Natural killer cell (primary cell): ENCODE measurements at regions not wholly inside any gene's neighbourhood (a gene's known extent, or its start where the extent isn't known, plus 50 kb on each side); places are given as distances from the start of the nearest gene placed in this dataset.

Experiments
- ATAC-seq, 3 donors: fragments of 150-1000 bp in 2 of 3; fragments of 200-7000 bp in 1 of 3; cut with Tn5 transposase; 1 replicate in 1 of 3; 2 replicates in 2 of 3; pipeline ENCODE4 v1.10.0; 2021; ENCODE audit warnings: mild to moderate bottlenecking in 2 of 3, moderate library complexity in 2 of 3
- DNase-seq, 2 donors: peaks; one replicate each; pipeline versions ENCODE4 v3.0.0 to v3.0.0-alpha.2; 2013 to 2021; ENCODE audit warnings: mixed read lengths in 1 of 2
- H3K27ac ChIP-seq: one replicate; pipeline ENCODE4 v1.5.1; 2013; ENCODE audit warnings: mild to moderate bottlenecking, low read length
- H3K27me3 ChIP-seq: one replicate; pipeline ENCODE4 v1.6.1; 2013; ENCODE audit warnings: low read length; ENCODE audit not compliant: control insufficient read depth, insufficient read depth
- H3K36me3 ChIP-seq: one replicate; pipeline ENCODE4 v1.6.1; 2013; ENCODE audit warnings: low read length; ENCODE audit not compliant: control insufficient read depth, insufficient read depth
- H3K4me1 ChIP-seq: one replicate; pipeline ENCODE4 v1.6.1; 2013; ENCODE audit warnings: low read length; ENCODE audit not compliant: control insufficient read depth, insufficient read depth
- H3K4me3 ChIP-seq: one replicate; pipeline ENCODE4 v1.5.1; 2013; ENCODE audit warnings: low read length
- H3K9me3 ChIP-seq: one replicate; pipeline ENCODE4 v1.6.1; 2013; ENCODE audit warnings: low read length; ENCODE audit not compliant: control insufficient read depth, insufficient read depth
- H3K27ac Mint-ChIP-seq, 2 donors: one replicate each; pipeline ENCODE4 v1.8.0; 2022; ENCODE audit warnings: mild to moderate bottlenecking in 2 of 2, mixed read lengths in 2 of 2, moderate library complexity in 1 of 2
- H3K27me3 Mint-ChIP-seq, 2 donors: one replicate each; pipeline ENCODE4 v1.8.0; 2022; ENCODE audit warnings: low read depth in 2 of 2, mixed read lengths in 2 of 2
- H3K36me3 Mint-ChIP-seq: one replicate; pipeline ENCODE4 v1.8.0; 2022; ENCODE audit warnings: mixed read lengths
- H3K4me1 Mint-ChIP-seq, 2 donors: one replicate each; pipeline ENCODE4 v1.8.0; 2022; ENCODE audit warnings: mixed read lengths in 2 of 2
- H3K4me3 Mint-ChIP-seq: one replicate; pipeline ENCODE4 v1.8.0; 2022; ENCODE audit warnings: mild to moderate bottlenecking, moderate library complexity, mixed read lengths
- H3K9me3 Mint-ChIP-seq, 2 donors: one replicate each; pipeline ENCODE4 v1.8.0; 2022; ENCODE audit warnings: mixed read lengths in 2 of 2
- CTCF ChIP-seq: fragments of 200-600 bp; IDR thresholded peaks from one replicate; pipeline ENCODE4 v1.8.0; 2022; ENCODE audit warnings: antibody characterized with exemption
- WGBS: methylation state at CpG from one replicate; pipeline ENCODE4 v1.1.7; 2013; ENCODE audit warnings: missing lambda C conversion rate; ENCODE audit not compliant: insufficient coverage; 5-methylcytosine and 5-hydroxymethylcytosine counted together
- intact Hi-C: fragments of 100-400 bp; cut with micrococcal nuclease; formaldehyde crosslinking; loops from one replicate; pipeline ENCODE4 v1.14.2; 2022

GRCh38 chr20:11832851-11833250 is 84.8 kb upstream of the BTBD3 start:
- Histone ChIP-seq H3K27me3 (no peaks in the 10 kb centered on the region), H3K27ac (no peak overlapping the region), H3K4me3 (no peak overlapping the region), H3K4me1 (no peaks in the 10 kb centered on the region), H3K9me3 (no peaks in the 10 kb centered on the region), H3K36me3 (no peaks in the 10 kb centered on the region)
- ATAC-seq (no peak), DNase-seq (no peak)
- no peak for TF ChIP-seq CTCF
- Mint-ChIP-seq H3K4me3 (no peak overlapping the region), H3K36me3 (no peaks in the 10 kb centered on the region), H3K9me3 (peaks cover 4 to 7% of the 10 kb centered on the region in 2 donors), H3K4me1 (no peaks in the 10 kb centered on the region), H3K27ac (no peak overlapping the region), H3K27me3 (no peaks in the 10 kb centered on the region)
- no CpG with 5 or more reads among the region's 1 CpG for WGBS
- intact Hi-C loops: no loop called here

DNA sequence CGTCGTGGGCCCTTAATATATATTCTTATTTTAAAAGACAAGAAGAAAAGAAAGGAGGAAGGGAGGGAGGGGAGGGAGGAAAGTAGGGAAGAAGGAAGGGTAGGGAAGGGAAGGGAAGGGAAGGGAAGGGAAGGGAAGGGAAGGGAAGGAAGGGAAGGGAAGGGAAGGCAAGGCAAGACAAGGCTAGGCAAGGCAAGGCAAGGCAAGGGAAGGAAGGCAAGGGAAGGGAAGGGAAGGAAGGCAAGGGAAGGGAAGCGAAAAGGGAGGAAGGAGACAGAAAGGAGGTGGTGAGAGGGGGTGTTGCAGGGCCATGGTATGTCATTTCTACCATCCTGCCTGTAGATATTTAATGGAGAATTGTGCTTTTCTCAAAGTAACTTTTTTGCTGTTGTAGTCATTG is 83.9 kb upstream of the BTBD3 start:
- DNase-seq (no peak), ATAC-seq (no peak)
- H3K4me1 ChIP-seq: no peaks in the 10 kb centered on the region
- H3K27ac Mint-ChIP-seq: no peak overlapping the region
- H3K36me3 ChIP-seq: no peaks in the 10 kb centered on the region
- intact Hi-C loops: no loop called here
- H3K27me3 ChIP-seq: no peaks in the 10 kb centered on the region
- no peak overlapping the region for H3K4me3 Mint-ChIP-seq
- H3K4me3 ChIP-seq: no peak overlapping the region
- no peaks in the 10 kb centered on the region for H3K9me3 ChIP-seq
- H3K36me3 Mint-ChIP-seq: no peaks in the 10 kb centered on the region
- no peaks in the 10 kb centered on the region for H3K4me1 Mint-ChIP-seq
- TF ChIP-seq CTCF: no peak
- peaks cover 4 to 7% of the 10 kb centered on the region in 2 donors for H3K9me3 Mint-ChIP-seq
- no peaks in the 10 kb centered on the region for H3K27me3 Mint-ChIP-seq
- no peak overlapping the region for H3K27ac ChIP-seq
- 65% methylated on average over 3 of the region's 3 CpGs for WGBS

DNA sequence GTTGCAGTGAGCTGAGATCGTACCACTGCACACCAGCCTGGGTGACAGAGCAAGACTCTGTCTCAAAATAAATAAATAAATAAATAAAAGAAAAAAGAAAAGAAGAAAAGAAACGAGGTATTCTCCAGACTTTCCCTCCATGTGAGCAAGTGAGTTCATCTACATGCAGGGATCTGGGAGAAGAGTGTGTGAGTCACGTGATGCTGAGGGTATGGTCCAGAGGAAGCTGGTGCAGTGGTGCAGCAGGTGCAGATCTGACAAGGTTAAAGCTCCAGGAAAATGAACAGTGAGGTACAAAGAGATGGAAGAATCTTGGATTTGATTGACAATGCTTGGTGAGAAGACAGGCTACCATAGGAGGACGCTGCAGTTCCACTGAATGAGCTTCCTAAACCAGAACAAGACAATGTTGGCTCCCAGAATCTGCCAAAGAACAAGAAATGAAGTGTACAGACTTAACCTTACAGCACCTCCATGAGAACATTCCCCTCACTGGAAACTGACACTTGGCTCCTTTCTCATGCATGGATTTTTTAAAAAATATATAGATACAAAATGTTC is 79.5 kb upstream of the BTBD3 start:
- H3K9me3 Mint-ChIP-seq: peaks cover 4 to 14% of the 10 kb centered on the region in 2 donors
- WGBS: 68% methylated on average over 3 of the region's 4 CpGs
- ATAC-seq: no peak
- Histone ChIP-seq H3K36me3 (no peaks in the 10 kb centered on the region), H3K9me3 (no peaks in the 10 kb centered on the region), H3K4me3 (no peak overlapping the region), H3K27me3 (no peaks in the 10 kb centered on the region), H3K4me1 (no peaks in the 10 kb centered on the region), H3K27ac (no peak overlapping the region)
- TF ChIP-seq CTCF: no peak
- no peak overlapping the region for H3K4me3 Mint-ChIP-seq
- intact Hi-C loops: no loop called here
- H3K36me3 Mint-ChIP-seq: no peaks in the 10 kb centered on the region
- DNase-seq: no peak
- no peak overlapping the region for H3K27ac Mint-ChIP-seq
- H3K4me1 Mint-ChIP-seq: no peaks in the 10 kb centered on the region
- no peaks in the 10 kb centered on the region for H3K27me3 Mint-ChIP-seq

- Histone ChIP-seq H3K36me3 (no peaks in the 10 kb centered on the region), H3K9me3 (no peaks in the 10 kb centered on the region), H3K27me3 (no peaks in the 10 kb centered on the region), H3K27ac (no peak overlapping the region), H3K4me3 (no peak overlapping the region), H3K4me1 (no peaks in the 10 kb centered on the region)
- Mint-ChIP-seq H3K9me3 (peaks cover 9 to 15% of the 10 kb centered on the region in 2 donors), H3K27ac (no peak overlapping the region), H3K27me3 (no peaks in the 10 kb centered on the region), H3K4me1 (no peaks in the 10 kb centered on the region), H3K36me3 (no peaks in the 10 kb centered on the region), H3K4me3 (no peak overlapping the region)
- 89% methylated on average over 3 of the region's 3 CpGs for WGBS
- intact Hi-C loops: no loop called here
- ATAC-seq (no peak), DNase-seq (no peak)
- TF ChIP-seq CTCF: no peak
Observed at GRCh38 chr20:11841972-11842461, 75.7 kb upstream of the BTBD3 start.
